Sigmoid colon (tissue), 6 donors: ENCODE measurements at regions not wholly inside any gene's neighbourhood (a gene's known extent, or its start where the extent isn't known, plus 50 kb on each side); places are given as distances from the start of the nearest gene placed in this dataset.
A peak's percentile ranks its signal among the peaks of the same experiment; 100 is the strongest.

ENCODE experiments used
- DNase-seq: peaks from one replicate; pipeline ENCODE4 v3.0.0-alpha.2; 2019
- H3K27ac ChIP-seq, 4 donors: fragments of 200-600 bp; sonication (generic); one replicate each; pipeline ENCODE4 v1.5.1; 2016 to 2019; ENCODE audit warnings: mild to moderate bottlenecking in 1 of 4
- H3K27me3 ChIP-seq, 3 donors: fragments of 200-600 bp; sonication (generic); one replicate each; pipeline ENCODE4 v1.5.1; 2019; ENCODE audit warnings: mild to moderate bottlenecking in 1 of 3
- H3K36me3 ChIP-seq, 4 donors: fragments of 200-600 bp; sonication (generic); one replicate each; pipeline ENCODE4 v1.5.1; 2016 to 2019
- H3K4me1 ChIP-seq, 4 donors: fragments of 200-600 bp; sonication (generic); one replicate each; pipeline ENCODE4 v1.5.1; 2017 to 2019
- H3K4me3 ChIP-seq, 4 donors: fragments of 200-600 bp; sonication (generic); one replicate each; pipeline ENCODE4 v1.5.1; 2017 to 2019; ENCODE audit warnings: mild to moderate bottlenecking in 2 of 4, moderate library complexity in 1 of 4
- H3K9me3 ChIP-seq, 4 donors: fragments of 200-600 bp in 3 of 4; sonication (generic) in 3 of 4; one replicate each; pipeline versions ENCODE4 v1.5.1 to v1.6.1; 2013 to 2019
- EP300 ChIP-seq, 4 donors: sonication (generic); formaldehyde crosslinking; IDR thresholded peaks; one replicate each; pipeline ENCODE4 v1.6.1; 2017; ENCODE audit warnings: antibody characterized with exemption in 4 of 4
- POLR2A ChIP-seq, 2 donors: fragments of 450-650 bp; IDR thresholded peaks; one replicate each; pipeline ENCODE4 v1.6.1; 2016; ENCODE audit warnings: antibody characterized with exemption in 2 of 2, mild to moderate bottlenecking in 2 of 2, moderate library complexity in 2 of 2
- POLR2AphosphoS5 ChIP-seq, 4 donors: sonication (generic); formaldehyde crosslinking; IDR thresholded peaks; one replicate each; pipeline ENCODE4 v1.6.1; 2017; ENCODE audit warnings: antibody characterized with exemption in 4 of 4
- WGBS, 2 donors: extraction: QIAGEN DNeasy Blood & Tissue Kit; methylation state at CpG; one replicate each; pipeline ENCODE4 v1.1.7; 2013; 5-methylcytosine and 5-hydroxymethylcytosine counted together
- intact Hi-C: fragments of 100-400 bp; cut with DNase I; formaldehyde crosslinking; loops from one replicate; pipeline ENCODE4 v1.15.1; 2023
- TF ChIP-seq, protein P1 (sequence below), 4 experiments: fragments of 450-650 bp in 3 of 4; fragments of 200-600 bp in 1 of 4; IDR thresholded peaks; one replicate each; pipeline ENCODE4 v1.5.1; 2016 to 2019; ENCODE audit warnings: antibody characterized with exemption in 4 of 4, mild to moderate bottlenecking in 3 of 4, moderate library complexity in 2 of 4
- donor health status: healthy with polysubstance abuse.
- donor health status: healthy.

DNA sequence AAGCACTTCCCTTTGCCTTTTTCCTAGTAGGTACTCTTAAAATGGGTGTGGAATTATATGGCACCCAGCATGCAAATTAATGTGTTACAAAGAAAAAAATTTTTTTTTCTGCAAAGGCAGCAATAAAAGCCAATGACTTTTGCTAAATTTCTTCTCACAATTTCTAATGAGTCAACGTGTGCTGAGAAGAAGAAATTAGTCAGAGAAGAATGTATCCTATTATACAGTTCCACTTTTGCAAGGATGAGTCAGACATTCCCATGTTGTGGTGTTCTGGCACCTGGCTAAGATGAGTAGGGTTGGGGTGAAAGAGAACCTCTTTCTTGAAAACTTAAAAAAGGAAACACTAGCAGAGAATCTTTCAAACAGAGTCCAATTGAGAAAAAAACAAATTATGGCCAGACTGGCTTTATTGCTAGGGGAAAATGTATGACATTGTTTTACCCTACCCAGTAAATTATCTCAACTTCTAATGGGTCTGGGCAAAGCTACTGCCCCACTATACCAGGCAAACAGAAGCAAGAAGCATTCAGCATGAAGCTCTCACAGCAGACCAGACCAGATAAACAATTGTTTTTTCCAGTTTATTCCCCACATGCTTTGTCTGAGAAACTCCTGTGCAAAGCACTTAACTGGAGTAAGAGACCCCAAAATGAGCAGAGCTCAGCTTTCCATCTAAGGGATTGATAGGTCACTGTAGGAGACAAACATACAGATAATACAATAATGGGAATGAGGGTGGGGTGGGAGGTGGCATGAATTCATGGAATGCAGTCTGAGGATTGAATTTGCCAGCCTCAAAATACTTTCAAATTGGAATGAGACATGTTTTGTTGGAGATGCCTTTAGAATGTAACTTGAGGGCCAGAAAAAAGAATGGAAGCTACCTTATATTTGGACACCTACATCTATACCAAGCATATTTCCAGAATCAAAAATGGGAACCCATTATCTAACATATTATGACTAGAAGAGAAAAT lies 220.8 kb upstream of the RFX3 start:
- no peaks in the 10 kb centered on the region for H3K9me3 ChIP-seq
- no peak overlapping the region for H3K4me3 ChIP-seq
- DNase-seq, result no peak
- H3K27me3 ChIP-seq, result no peaks in the 10 kb centered on the region
- peaks cover 0 to 14% (median 10%) of the 10 kb centered on the region in 4 donors for H3K4me1 ChIP-seq
- no peak overlapping the region for H3K27ac ChIP-seq
- intact Hi-C loops, result no loop called here
- H3K36me3 ChIP-seq, result no peaks in the 10 kb centered on the region
- TF ChIP-seq POLR2A (IDR thresholded peaks at IDR 0.05) (no peak), EP300 (IDR thresholded peaks at IDR 0.05) (no peak), POLR2AphosphoS5 (IDR thresholded peaks at IDR 0.05) (peak in 1 of 4 donors; percentile 28)
- TF ChIP-seq, protein P1, sequence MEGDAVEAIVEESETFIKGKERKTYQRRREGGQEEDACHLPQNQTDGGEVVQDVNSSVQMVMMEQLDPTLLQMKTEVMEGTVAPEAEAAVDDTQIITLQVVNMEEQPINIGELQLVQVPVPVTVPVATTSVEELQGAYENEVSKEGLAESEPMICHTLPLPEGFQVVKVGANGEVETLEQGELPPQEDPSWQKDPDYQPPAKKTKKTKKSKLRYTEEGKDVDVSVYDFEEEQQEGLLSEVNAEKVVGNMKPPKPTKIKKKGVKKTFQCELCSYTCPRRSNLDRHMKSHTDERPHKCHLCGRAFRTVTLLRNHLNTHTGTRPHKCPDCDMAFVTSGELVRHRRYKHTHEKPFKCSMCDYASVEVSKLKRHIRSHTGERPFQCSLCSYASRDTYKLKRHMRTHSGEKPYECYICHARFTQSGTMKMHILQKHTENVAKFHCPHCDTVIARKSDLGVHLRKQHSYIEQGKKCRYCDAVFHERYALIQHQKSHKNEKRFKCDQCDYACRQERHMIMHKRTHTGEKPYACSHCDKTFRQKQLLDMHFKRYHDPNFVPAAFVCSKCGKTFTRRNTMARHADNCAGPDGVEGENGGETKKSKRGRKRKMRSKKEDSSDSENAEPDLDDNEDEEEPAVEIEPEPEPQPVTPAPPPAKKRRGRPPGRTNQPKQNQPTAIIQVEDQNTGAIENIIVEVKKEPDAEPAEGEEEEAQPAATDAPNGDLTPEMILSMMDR (IDR thresholded peaks at IDR 0.05), result no peak
- 0 to 34% methylated on average over 1 of the region's 1 CpG for WGBS, 2 donors

DNA sequence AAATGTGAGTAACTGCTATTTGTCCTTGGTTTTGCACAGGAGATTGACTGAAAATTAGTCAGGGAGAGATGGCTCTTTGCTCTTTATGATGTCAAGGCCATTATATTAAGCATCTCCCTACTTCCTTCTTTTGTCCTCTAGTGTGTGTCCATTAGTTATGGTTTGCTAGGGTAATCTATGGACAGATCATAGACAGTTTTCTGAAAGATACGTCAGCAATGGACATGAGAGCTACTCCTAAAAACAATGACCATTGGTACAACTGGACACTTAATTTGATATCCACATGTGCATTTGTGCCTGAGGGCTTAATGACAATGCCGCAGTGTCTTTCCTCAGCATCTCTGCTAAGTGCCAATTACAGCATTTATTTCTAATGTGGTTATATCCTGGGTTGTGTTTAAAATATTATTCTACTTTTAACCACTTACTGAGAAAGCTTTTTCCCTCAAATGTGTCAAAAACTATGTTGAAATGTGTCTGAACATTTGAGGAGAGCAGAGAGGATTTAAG lies 218.2 kb upstream of the RFX3 start:
- no peak overlapping the region for H3K27ac ChIP-seq
- 92 to 96% methylated on average over 2 of the region's 2 CpGs for WGBS, 2 donors
- DNase-seq, result no peak
- H3K36me3 ChIP-seq, result no peaks in the 10 kb centered on the region
- peaks cover 0 to 14% (median 6%) of the 10 kb centered on the region in 4 donors for H3K4me1 ChIP-seq
- no peak for TF ChIP-seq POLR2A (IDR thresholded peaks at IDR 0.05)
- TF ChIP-seq POLR2AphosphoS5 (IDR thresholded peaks at IDR 0.05), result no peak
- TF ChIP-seq, protein P1 (IDR thresholded peaks at IDR 0.05), result no peak
- no peak for TF ChIP-seq EP300 (IDR thresholded peaks at IDR 0.05)
- intact Hi-C loops, result no loop called here
- no peaks in the 10 kb centered on the region for H3K27me3 ChIP-seq
- H3K9me3 ChIP-seq, result no peaks in the 10 kb centered on the region
- no peak overlapping the region for H3K4me3 ChIP-seq

DNA sequence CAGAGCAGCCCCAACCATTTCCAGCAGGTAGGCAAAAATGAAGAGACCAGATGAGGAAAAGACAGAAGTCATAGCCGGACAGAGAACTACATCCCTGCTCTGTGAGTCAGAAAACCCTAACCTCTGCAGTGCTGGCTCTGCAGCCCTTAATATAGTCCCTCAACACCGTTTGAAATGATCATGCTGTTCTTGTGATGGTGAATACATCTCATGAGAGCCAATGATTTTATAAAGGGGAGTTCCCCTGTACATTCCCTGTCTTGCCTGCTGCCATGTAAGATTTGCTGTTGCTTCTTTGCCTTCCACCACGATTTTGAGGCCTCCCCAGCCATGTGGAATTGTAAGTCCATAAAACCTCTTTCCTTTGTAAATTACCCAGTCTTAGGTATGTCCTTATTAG lies 216.8 kb upstream of the RFX3 start:
- DNase-seq, result no peak
- H3K9me3 ChIP-seq, result no peaks in the 10 kb centered on the region
- H3K27me3 ChIP-seq, result no peaks in the 10 kb centered on the region
- H3K4me1 ChIP-seq, result peaks cover 0 to 14% (median 6%) of the 10 kb centered on the region in 4 donors
- no peaks in the 10 kb centered on the region for H3K36me3 ChIP-seq
- H3K27ac ChIP-seq, result no peak overlapping the region
- intact Hi-C loops, result no loop called here
- TF ChIP-seq, protein P1 (IDR thresholded peaks at IDR 0.05), result no peak
- TF ChIP-seq EP300 (IDR thresholded peaks at IDR 0.05) (no peak), POLR2A (IDR thresholded peaks at IDR 0.05) (no peak), POLR2AphosphoS5 (IDR thresholded peaks at IDR 0.05) (no peak)
- H3K4me3 ChIP-seq, result no peak overlapping the region
- WGBS, 2 donors, result 73 to 84% methylated on average over 3 of the region's 3 CpGs

DNA sequence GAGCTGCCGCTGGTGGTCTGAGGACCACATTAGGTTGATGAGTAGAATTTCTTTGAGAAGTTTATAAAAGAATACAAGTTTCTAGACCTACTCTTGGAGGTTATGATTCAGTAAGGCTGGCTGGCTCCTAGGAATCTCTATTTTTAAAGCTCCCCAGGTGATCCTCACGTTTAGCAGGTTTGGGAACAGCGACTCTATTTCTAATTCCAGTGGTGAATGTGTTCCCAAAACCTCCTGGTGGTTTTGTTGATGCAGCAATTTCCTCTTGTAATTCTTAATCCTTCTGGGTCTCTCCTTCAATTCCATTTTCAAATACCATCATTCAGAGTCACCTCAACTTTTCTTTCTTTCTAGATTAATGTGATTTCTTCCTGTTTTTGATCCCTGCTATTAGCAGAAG lies 215.9 kb upstream of the RFX3 start:
- WGBS, 2 donors, result 86 to 93% methylated on average over 3 of the region's 3 CpGs
- TF ChIP-seq POLR2AphosphoS5 (IDR thresholded peaks at IDR 0.05), result no peak
- no peak for TF ChIP-seq POLR2A (IDR thresholded peaks at IDR 0.05)
- TF ChIP-seq, protein P1 (IDR thresholded peaks at IDR 0.05), result no peak
- TF ChIP-seq EP300 (IDR thresholded peaks at IDR 0.05), result no peak
- no peak for DNase-seq
- peaks cover 0 to 10% (median 5%) of the 10 kb centered on the region in 4 donors for H3K4me1 ChIP-seq
- no peak overlapping the region for H3K27ac ChIP-seq
- no peak overlapping the region for H3K4me3 ChIP-seq
- H3K9me3 ChIP-seq, result no peaks in the 10 kb centered on the region
- no peaks in the 10 kb centered on the region for H3K36me3 ChIP-seq
- intact Hi-C loops, result no loop called here
- H3K27me3 ChIP-seq, result no peaks in the 10 kb centered on the region
